ENCODE measurements at regions not wholly inside any gene's neighbourhood (a gene's known extent, or its start where the extent isn't known, plus 50 kb on each side); places are given as distances from the start of the nearest gene placed in this dataset.
"Not testable (repeated sequence)": the region's sequence is repeated elsewhere in the genome, so short reads cannot be mapped to it uniquely, and the experiment has no call there.

DNA sequence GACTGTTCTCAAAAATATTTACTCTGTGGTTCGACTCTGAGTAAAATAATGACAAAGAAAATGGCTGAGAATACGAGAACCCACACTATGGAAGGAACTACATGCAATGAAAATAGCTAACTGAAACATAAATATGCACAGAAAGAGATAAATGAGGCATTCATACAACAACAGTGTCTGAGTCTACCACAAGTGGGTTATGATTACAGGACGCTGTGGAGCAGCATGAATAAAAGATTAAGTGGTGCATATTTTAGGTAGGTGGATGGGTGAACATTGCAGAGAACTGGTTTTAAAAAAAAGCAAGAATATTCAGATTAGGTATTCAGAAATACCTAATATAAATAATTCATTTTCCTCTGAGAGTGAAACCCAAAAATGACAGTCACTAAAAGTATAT lies 93.9 kb upstream of the TRIM77 start:
- TF ChIP-seq, protein P1, sequence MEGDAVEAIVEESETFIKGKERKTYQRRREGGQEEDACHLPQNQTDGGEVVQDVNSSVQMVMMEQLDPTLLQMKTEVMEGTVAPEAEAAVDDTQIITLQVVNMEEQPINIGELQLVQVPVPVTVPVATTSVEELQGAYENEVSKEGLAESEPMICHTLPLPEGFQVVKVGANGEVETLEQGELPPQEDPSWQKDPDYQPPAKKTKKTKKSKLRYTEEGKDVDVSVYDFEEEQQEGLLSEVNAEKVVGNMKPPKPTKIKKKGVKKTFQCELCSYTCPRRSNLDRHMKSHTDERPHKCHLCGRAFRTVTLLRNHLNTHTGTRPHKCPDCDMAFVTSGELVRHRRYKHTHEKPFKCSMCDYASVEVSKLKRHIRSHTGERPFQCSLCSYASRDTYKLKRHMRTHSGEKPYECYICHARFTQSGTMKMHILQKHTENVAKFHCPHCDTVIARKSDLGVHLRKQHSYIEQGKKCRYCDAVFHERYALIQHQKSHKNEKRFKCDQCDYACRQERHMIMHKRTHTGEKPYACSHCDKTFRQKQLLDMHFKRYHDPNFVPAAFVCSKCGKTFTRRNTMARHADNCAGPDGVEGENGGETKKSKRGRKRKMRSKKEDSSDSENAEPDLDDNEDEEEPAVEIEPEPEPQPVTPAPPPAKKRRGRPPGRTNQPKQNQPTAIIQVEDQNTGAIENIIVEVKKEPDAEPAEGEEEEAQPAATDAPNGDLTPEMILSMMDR (IDR thresholded peaks at IDR 0.05) = not testable (repeated sequence)
- not testable (repeated sequence) for TF ChIP-seq REST (IDR thresholded peaks at IDR 0.05; ENCODE audit: insufficient read depth in 1 of 2, low read depth in 2 of 2, low read length in 1 of 2); POLR2AphosphoS5 (IDR thresholded peaks at IDR 0.05; ENCODE audit: low read depth, low read length)

Measured in Panc1 (cell line).